ENCODE measurements at regions not wholly inside any gene's neighbourhood (a gene's known extent, or its start where the extent isn't known, plus 50 kb on each side); places are given as distances from the start of the nearest gene placed in this dataset.
A peak's percentile ranks its signal among the peaks of the same experiment; 100 is the strongest.
"Not testable (repeated sequence)": the region's sequence is repeated elsewhere in the genome, so short reads cannot be mapped to it uniquely, and the experiment has no call there.

- H4K20me1 ChIP-seq: no peaks in the 10 kb centered on the region
- H3K4me3 ChIP-seq: no peak overlapping the region
Measured at GRCh38 chr5:24232041-24232440, 412.7 kb downstream of the CDH10 start.

GRCh38 chr5:24232929-24233498 lies 411.8 kb downstream of the CDH10 start:
- H3K27ac ChIP-seq: no peak overlapping the region
- no peak overlapping the region for H3K4me3 ChIP-seq
- H3K9ac ChIP-seq: no peak overlapping the region
- no peaks in the 10 kb centered on the region for H4K20me1 ChIP-seq
- H3K9me3 ChIP-seq (replicated peaks in 1 of 11): no peaks in the 10 kb centered on the region
- peaks cover 0 to 16% (median 2%) of the 10 kb centered on the region in 10 experiments; a peak in 8 of 20 replicates for H3K4me1 ChIP-seq
- H3K27me3 ChIP-seq: no peaks in the 10 kb centered on the region
- H3K4me2 ChIP-seq: no peak overlapping the region
- H3K36me3 ChIP-seq: no peaks in the 10 kb centered on the region
- TF ChIP-seq Cebpa-rat (IDR thresholded peaks at IDR 0.05): no peak

More at GRCh38 chr5:24232041-24232440, 412.7 kb downstream of the CDH10 start:
- H3K27me3 ChIP-seq: no peaks in the 10 kb centered on the region
- H3K4me2 ChIP-seq: no peak overlapping the region
- no peak overlapping the region for H3K9ac ChIP-seq
- no peak for TF ChIP-seq Cebpa-rat (IDR thresholded peaks at IDR 0.05)
- peaks cover 0 to 14% (median 2%) of the 10 kb centered on the region in 10 experiments; a peak in 8 of 20 replicates for H3K4me1 ChIP-seq
- H3K36me3 ChIP-seq: no peaks in the 10 kb centered on the region
- H3K27ac ChIP-seq: no peak overlapping the region
- H3K9me3 ChIP-seq (replicated peaks in 1 of 11): no peaks in the 10 kb centered on the region

- H3K36me3 ChIP-seq: no peaks in the 10 kb centered on the region
- TF ChIP-seq Cebpa-rat (IDR thresholded peaks at IDR 0.05): no peak
- no peaks in the 10 kb centered on the region for H4K20me1 ChIP-seq
- peak overlapping the region in 2 of 11 experiments; percentile 32 to 53; a peak in 4 of 22 replicates for H3K27ac ChIP-seq
- no peak overlapping the region for H3K4me3 ChIP-seq
- H3K9me3 ChIP-seq (replicated peaks in 1 of 11): no peaks in the 10 kb centered on the region
- H3K4me1 ChIP-seq: peaks cover 0 to 24% (median 2%) of the 10 kb centered on the region in 10 experiments; a peak in 8 of 20 replicates
- H3K4me2 ChIP-seq: peak overlapping the region in 2 of 11 experiments; percentile 53 to 58; a peak in 3 of 22 replicates
- H3K9ac ChIP-seq: no peak overlapping the region
- no peaks in the 10 kb centered on the region for H3K27me3 ChIP-seq
Measured at GRCh38 chr5:24235946-24236345, 408.8 kb downstream of the CDH10 start.

- H3K4me1 ChIP-seq: no peaks in the 10 kb centered on the region
- no peak overlapping the region for H3K9ac ChIP-seq
- H3K4me2 ChIP-seq: no peak overlapping the region
- no peaks in the 10 kb centered on the region for H3K27me3 ChIP-seq
- no peaks in the 10 kb centered on the region for H3K36me3 ChIP-seq
- no peak overlapping the region for H3K27ac ChIP-seq
- no peaks in the 10 kb centered on the region for H3K9me3 ChIP-seq (replicated peaks in 1 of 11)
- H3K4me3 ChIP-seq: no peak overlapping the region
- TF ChIP-seq Cebpa-rat (IDR thresholded peaks at IDR 0.05): no peak
- H4K20me1 ChIP-seq: no peaks in the 10 kb centered on the region
Measured at GRCh38 chr5:24245821-24246220, 399.0 kb downstream of the CDH10 start.

- Histone ChIP-seq H4K20me1 (no peaks in the 10 kb centered on the region), H3K36me3 (no peaks in the 10 kb centered on the region), H3K27ac (no peak overlapping the region), H3K4me1 (no peaks in the 10 kb centered on the region), H3K27me3 (no peaks in the 10 kb centered on the region), H3K4me3 (no peak overlapping the region), H3K9ac (no peak overlapping the region), H3K4me2 (no peak overlapping the region), H3K9me3 (replicated peaks in 1 of 11) (no peaks in the 10 kb centered on the region)
- TF ChIP-seq Cebpa-rat (IDR thresholded peaks at IDR 0.05): no peak
Measured at GRCh38 chr5:24264547-24264946, 380.2 kb downstream of the CDH10 start.

GRCh38 chr5:24265306-24265705 lies 379.5 kb downstream of the CDH10 start:
- TF ChIP-seq Cebpa-rat (IDR thresholded peaks at IDR 0.05): no peak

GRCh38 chr5:24268482-24269056 lies 376.2 kb downstream of the CDH10 start:
- Histone ChIP-seq H3K4me2 (no peak overlapping the region), H4K20me1 (no peaks in the 10 kb centered on the region), H3K27ac (no peak overlapping the region), H3K4me1 (no peaks in the 10 kb centered on the region), H3K27me3 (no peaks in the 10 kb centered on the region), H3K4me3 (no peak overlapping the region), H3K9ac (no peak overlapping the region), H3K36me3 (no peaks in the 10 kb centered on the region), H3K9me3 (replicated peaks in 1 of 11) (no peaks in the 10 kb centered on the region)
- TF ChIP-seq Cebpa-rat (IDR thresholded peaks at IDR 0.05): no peak

More at GRCh38 chr5:24265306-24265705, 379.5 kb downstream of the CDH10 start:
- Histone ChIP-seq H3K27me3 (no peaks in the 10 kb centered on the region), H3K27ac (no peak overlapping the region), H3K9me3 (replicated peaks in 1 of 11) (no peaks in the 10 kb centered on the region), H4K20me1 (no peaks in the 10 kb centered on the region), H3K4me3 (no peak overlapping the region), H3K9ac (no peak overlapping the region), H3K36me3 (no peaks in the 10 kb centered on the region), H3K4me1 (no peaks in the 10 kb centered on the region), H3K4me2 (no peak overlapping the region)

- H3K9ac ChIP-seq; H3K4me1 ChIP-seq; H4K20me1 ChIP-seq; H3K9me3 ChIP-seq (replicated peaks in 1 of 11); H3K27ac ChIP-seq; H3K4me2 ChIP-seq; H3K36me3 ChIP-seq; H3K27me3 ChIP-seq; H3K4me3 ChIP-seq: not testable (repeated sequence)
Measured at GRCh38 chr5:24271702-24272118, 373.1 kb downstream of the CDH10 start.

- H3K9me3 ChIP-seq (replicated peaks in 1 of 11): no peaks in the 10 kb centered on the region
- no peak overlapping the region for H3K4me3 ChIP-seq
- TF ChIP-seq Cebpa-rat (IDR thresholded peaks at IDR 0.05): no peak
- no peaks in the 10 kb centered on the region for H3K36me3 ChIP-seq
- no peaks in the 10 kb centered on the region for H3K4me1 ChIP-seq
- H3K27me3 ChIP-seq: no peaks in the 10 kb centered on the region
- H3K9ac ChIP-seq: no peak overlapping the region
- H4K20me1 ChIP-seq: no peaks in the 10 kb centered on the region
- H3K27ac ChIP-seq: no peak overlapping the region
- no peak overlapping the region for H3K4me2 ChIP-seq
Measured at GRCh38 chr5:24272741-24273140, 372.0 kb downstream of the CDH10 start.

GRCh38 chr5:24280215-24280614 lies 364.6 kb downstream of the CDH10 start:
- Histone ChIP-seq H3K4me2 (no peak overlapping the region), H3K27ac (no peak overlapping the region), H3K36me3 (no peaks in the 10 kb centered on the region), H4K20me1 (no peaks in the 10 kb centered on the region), H3K9ac (no peak overlapping the region), H3K9me3 (replicated peaks in 1 of 11) (no peaks in the 10 kb centered on the region), H3K4me1 (no peaks in the 10 kb centered on the region), H3K27me3 (no peaks in the 10 kb centered on the region), H3K4me3 (no peak overlapping the region)
- TF ChIP-seq Cebpa-rat (IDR thresholded peaks at IDR 0.05): no peak

Data from BLaER1 treated with 17β-estradiol and CSF1 and Interleukin-3, amounts not matched to agents 10 nM and 100 nM (cell line).